CD4-positive, CD25-positive, alpha-beta regulatory T cell (primary cell): ENCODE measurements at regions not wholly inside any gene's neighbourhood (a gene's known extent, or its start where the extent isn't known, plus 50 kb on each side); places are given as distances from the start of the nearest gene placed in this dataset.
"Not testable (repeated sequence)": the region's sequence is repeated elsewhere in the genome, so short reads cannot be mapped to it uniquely, and the experiment has no call there.

Source experiments
- ATAC-seq, 2 donors: fragments of 150-1000 bp; cut with Tn5 transposase; one replicate each; pipeline ENCODE4 v1.10.0; 2021; ENCODE audit warnings: low read depth in 2 of 2, moderate number of reproducible peaks in 2 of 2, moderate library complexity in 1 of 2
- DNase-seq, 3 donors: peaks; one replicate each; pipeline versions ENCODE4 v3.0.0 to v3.0.0-alpha.2; 2012 to 2022; ENCODE audit warnings: mixed read lengths in 1 of 3
- H3K27ac ChIP-seq: one replicate; pipeline ENCODE4 v1.7.0; 2013; ENCODE audit warnings: mild to moderate bottlenecking, low read length; ENCODE audit not compliant: insufficient read depth, poor library complexity, severe bottlenecking
- H3K27me3 ChIP-seq: one replicate; pipeline ENCODE4 v1.7.0; 2013; ENCODE audit warnings: low read length; ENCODE audit not compliant: control insufficient read depth, insufficient read depth
- H3K36me3 ChIP-seq: one replicate; pipeline ENCODE4 v1.7.0; 2013; ENCODE audit warnings: mild to moderate bottlenecking, low read length, moderate library complexity; ENCODE audit not compliant: control insufficient read depth, insufficient read depth
- H3K4me1 ChIP-seq: 2 replicates; pipeline ENCODE4 v1.7.0; 2013; ENCODE audit warnings: mild to moderate bottlenecking, low read length; ENCODE audit not compliant: insufficient read depth, control insufficient read depth, poor library complexity, severe bottlenecking
- H3K4me3 ChIP-seq: one replicate; pipeline ENCODE4 v1.7.0; 2013; ENCODE audit warnings: low read depth, mild to moderate bottlenecking, low read length, moderate library complexity
- H3K9me3 ChIP-seq, 2 experiments: 1 replicate in 1 of 2; 2 replicates in 1 of 2; pipeline ENCODE4 v1.7.0; 2013; ENCODE audit warnings: low read length in 2 of 2, mild to moderate bottlenecking in 1 of 2, moderate library complexity in 1 of 2; ENCODE audit not compliant: control insufficient read depth in 2 of 2
- H3K27ac Mint-ChIP-seq, 3 donors: one replicate each; pipeline ENCODE4 v1.8.0; 2020 to 2022; ENCODE audit warnings: mild to moderate bottlenecking in 3 of 3, mixed read lengths in 3 of 3, moderate library complexity in 2 of 3
- H3K27me3 Mint-ChIP-seq: one replicate; pipeline ENCODE4 v1.8.0; 2022; ENCODE audit warnings: mild to moderate bottlenecking, mixed read lengths
- H3K36me3 Mint-ChIP-seq: one replicate; pipeline ENCODE4 v1.8.0; 2020; ENCODE audit warnings: mixed read lengths
- H3K4me1 Mint-ChIP-seq, 4 donors: one replicate each; pipeline ENCODE4 v1.8.0; 2020 to 2022; ENCODE audit warnings: mixed read lengths in 4 of 4, mild to moderate bottlenecking in 1 of 4
- H3K4me3 Mint-ChIP-seq, 4 donors: one replicate each; pipeline ENCODE4 v1.8.0; 2020 to 2022; ENCODE audit warnings: mild to moderate bottlenecking in 4 of 4, mixed read lengths in 4 of 4, moderate library complexity in 3 of 4
- H3K9me3 Mint-ChIP-seq, 7 donors: one replicate each; pipeline ENCODE4 v1.8.0; 2020 to 2022; ENCODE audit warnings: mixed read lengths in 7 of 7, mild to moderate bottlenecking in 3 of 7, moderate library complexity in 2 of 7

DNA sequence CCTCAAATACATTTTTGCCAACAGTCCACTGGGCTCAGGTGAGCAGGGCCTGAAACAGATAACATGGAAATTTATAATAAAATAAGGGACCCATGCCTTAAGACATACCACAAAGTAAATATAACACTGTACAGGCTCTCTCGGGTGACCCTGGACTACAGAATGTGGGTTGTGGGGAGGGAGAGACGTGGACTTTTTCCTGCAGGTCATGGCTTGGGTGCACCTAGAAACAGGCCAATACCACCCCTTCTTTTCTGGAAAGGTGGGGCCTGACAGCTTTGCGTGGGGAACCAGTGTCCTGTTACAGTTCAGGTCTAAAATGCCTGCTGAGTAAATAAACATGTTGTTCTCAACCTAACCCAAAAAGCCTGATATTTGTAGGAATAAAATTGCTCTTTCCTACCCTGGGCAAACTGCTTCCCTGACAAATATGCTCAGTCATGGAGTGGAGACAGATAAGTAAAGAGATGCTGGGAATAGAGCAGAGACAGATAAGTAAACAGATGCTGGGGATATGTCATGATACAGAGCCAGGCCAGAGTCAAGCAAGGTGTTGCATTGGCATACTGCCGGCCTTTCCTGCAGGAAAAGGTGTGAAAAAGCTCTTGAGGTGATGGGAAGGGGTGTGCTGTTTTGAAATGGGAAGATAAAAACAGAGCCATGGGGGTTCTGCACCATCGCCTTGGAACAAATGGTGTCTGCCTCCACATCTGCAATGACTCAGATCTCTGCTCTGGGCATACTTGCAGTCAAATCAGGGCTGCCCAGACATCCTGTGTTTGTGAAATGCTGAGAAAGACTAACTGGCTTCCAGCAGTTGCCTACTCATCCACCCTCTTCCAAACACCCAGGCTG is 535.6 kb downstream of the KCNJ18 start:
- not testable (repeated sequence) for DNase-seq, H3K36me3 ChIP-seq, H3K27ac ChIP-seq, H3K4me1 ChIP-seq, ATAC-seq, H3K36me3 Mint-ChIP-seq, H3K4me1 Mint-ChIP-seq, H3K9me3 ChIP-seq, H3K27me3 ChIP-seq, H3K27me3 Mint-ChIP-seq, H3K27ac Mint-ChIP-seq, H3K4me3 Mint-ChIP-seq, H3K4me3 ChIP-seq
- peaks cover 0 to 25% (median 8%) of the 10 kb centered on the region in 7 donors for H3K9me3 Mint-ChIP-seq

DNA sequence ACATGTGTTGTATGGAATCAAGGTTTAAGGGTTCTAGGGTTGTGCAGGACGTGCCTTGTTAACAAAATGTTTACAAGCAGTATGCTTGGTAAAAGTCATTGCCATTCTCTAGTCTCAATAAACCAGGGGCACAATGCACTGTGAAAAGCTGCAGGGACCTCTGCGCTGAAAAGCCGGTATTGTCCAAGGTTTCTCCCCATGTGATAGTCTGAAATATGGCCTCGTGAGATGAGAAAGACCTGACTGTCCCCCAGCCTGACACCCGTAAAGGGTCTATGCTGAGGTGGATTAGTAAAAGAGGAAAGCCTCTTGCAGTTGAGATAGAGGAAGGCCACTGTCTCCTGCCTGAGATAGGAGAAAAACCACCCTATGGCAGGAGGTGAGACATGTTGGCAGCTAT is 537.5 kb downstream of the KCNJ18 start:
- H3K4me1 Mint-ChIP-seq, H3K27me3 ChIP-seq, H3K27ac Mint-ChIP-seq, H3K4me3 ChIP-seq, ATAC-seq, H3K27ac ChIP-seq, H3K36me3 ChIP-seq, H3K36me3 Mint-ChIP-seq, H3K4me1 ChIP-seq, H3K4me3 Mint-ChIP-seq, H3K27me3 Mint-ChIP-seq, DNase-seq: not testable (repeated sequence)
- peaks cover 0 to 11% of the 10 kb centered on the region in 2 experiments for H3K9me3 ChIP-seq
- peaks cover 0 to 25% (median 9%) of the 10 kb centered on the region in 7 donors for H3K9me3 Mint-ChIP-seq

DNA sequence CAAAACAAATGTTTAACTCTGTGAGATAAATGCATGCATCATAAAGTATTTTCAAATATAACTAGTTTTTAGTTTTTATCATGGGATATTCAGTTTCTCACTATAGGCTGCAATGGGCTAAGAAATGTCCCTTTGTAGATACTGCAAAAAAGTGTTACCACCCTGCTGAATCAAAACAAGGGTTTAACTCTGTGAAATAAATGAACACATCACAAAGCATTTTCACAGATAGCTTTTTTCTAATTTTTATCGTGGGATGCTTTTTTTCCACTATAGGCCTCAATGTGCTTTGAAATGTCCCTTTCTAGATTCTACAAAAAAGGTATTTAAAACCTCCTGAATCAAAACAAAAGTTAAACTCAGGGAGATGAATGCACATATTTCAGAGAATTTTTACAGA is 541.1 kb downstream of the KCNJ18 start:
- H3K4me3 ChIP-seq, result no peak overlapping the region
- no peaks in the 10 kb centered on the region for H3K36me3 ChIP-seq
- Mint-ChIP-seq H3K4me3 (no peak overlapping the region), H3K36me3 (no peaks in the 10 kb centered on the region), H3K9me3 (peaks cover 0 to 20% (median 8%) of the 10 kb centered on the region in 7 donors), H3K27ac (no peak overlapping the region), H3K27me3 (no peaks in the 10 kb centered on the region), H3K4me1 (no peaks in the 10 kb centered on the region)
- H3K27ac ChIP-seq, result no peak overlapping the region
- DNase-seq (no peak), ATAC-seq (no peak)
- H3K27me3 ChIP-seq, result no peaks in the 10 kb centered on the region
- H3K9me3 ChIP-seq, result peaks cover 0 to 11% of the 10 kb centered on the region in 2 experiments
- H3K4me1 ChIP-seq, result no peaks in the 10 kb centered on the region

DNA sequence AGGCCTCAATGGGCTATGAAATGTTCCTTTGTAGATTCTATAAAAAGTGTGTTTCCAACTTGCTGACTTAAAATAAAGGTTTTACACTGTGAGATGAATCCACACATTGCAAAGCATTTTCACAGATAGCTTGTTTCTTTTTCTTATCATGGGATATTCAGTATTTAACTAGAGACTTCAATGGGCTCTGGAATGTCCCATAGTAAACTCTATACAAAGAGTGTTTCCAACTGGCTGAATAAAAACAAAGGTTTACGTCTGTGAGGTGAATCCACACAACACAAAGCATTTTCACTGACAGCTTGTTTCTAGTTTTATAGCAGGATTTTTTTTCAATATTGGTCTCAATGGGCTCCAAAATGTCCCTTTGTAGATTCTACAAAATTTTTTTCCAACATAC is 550.1 kb downstream of the KCNJ18 start:
- Histone ChIP-seq H3K36me3 (no peaks in the 10 kb centered on the region), H3K27me3 (no peaks in the 10 kb centered on the region), H3K4me3 (no peak overlapping the region), H3K4me1 (no peaks in the 10 kb centered on the region), H3K27ac (no peak overlapping the region), H3K9me3 (no peaks in the 10 kb centered on the region)
- Mint-ChIP-seq H3K9me3 (peaks cover 0 to 9% (median 1%) of the 10 kb centered on the region in 7 donors), H3K27ac (no peak overlapping the region), H3K36me3 (no peaks in the 10 kb centered on the region), H3K27me3 (no peaks in the 10 kb centered on the region), H3K4me1 (no peaks in the 10 kb centered on the region), H3K4me3 (no peak overlapping the region)
- DNase-seq, result no peak
- no peak for ATAC-seq

DNA sequence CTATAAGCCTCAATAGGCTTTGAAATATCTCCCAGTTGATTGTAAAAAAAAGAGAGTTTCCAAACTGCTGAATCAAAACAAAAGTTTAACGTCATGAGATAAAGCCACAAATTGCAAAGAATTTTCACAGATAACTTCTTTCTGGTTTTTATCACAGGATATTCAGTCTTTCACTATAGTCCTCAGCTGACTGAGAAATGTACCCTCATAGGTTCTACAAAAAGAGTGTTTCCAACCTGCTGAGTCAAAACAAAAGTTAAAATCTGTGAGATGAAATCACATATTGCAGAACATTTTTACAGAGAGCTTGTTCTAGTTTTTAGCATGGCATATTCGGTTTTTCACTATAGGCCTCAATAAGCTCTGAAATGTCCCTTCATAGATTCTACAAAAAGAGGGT is 559.2 kb downstream of the KCNJ18 start:
- Histone ChIP-seq H3K36me3 (no peaks in the 10 kb centered on the region), H3K27me3 (no peaks in the 10 kb centered on the region), H3K4me1 (no peaks in the 10 kb centered on the region), H3K9me3 (peaks cover 4 to 12% of the 10 kb centered on the region in 2 experiments), H3K27ac (no peak overlapping the region), H3K4me3 (no peak overlapping the region)
- peaks cover 0 to 15% (median 3%) of the 10 kb centered on the region in 7 donors for H3K9me3 Mint-ChIP-seq
- no peak overlapping the region for H3K4me3 Mint-ChIP-seq
- H3K27ac Mint-ChIP-seq, result no peak overlapping the region
- H3K27me3 Mint-ChIP-seq, result no peaks in the 10 kb centered on the region
- H3K36me3 Mint-ChIP-seq, result no peaks in the 10 kb centered on the region
- ATAC-seq (no peak), DNase-seq (no peak)
- H3K4me1 Mint-ChIP-seq, result no peaks in the 10 kb centered on the region

DNA sequence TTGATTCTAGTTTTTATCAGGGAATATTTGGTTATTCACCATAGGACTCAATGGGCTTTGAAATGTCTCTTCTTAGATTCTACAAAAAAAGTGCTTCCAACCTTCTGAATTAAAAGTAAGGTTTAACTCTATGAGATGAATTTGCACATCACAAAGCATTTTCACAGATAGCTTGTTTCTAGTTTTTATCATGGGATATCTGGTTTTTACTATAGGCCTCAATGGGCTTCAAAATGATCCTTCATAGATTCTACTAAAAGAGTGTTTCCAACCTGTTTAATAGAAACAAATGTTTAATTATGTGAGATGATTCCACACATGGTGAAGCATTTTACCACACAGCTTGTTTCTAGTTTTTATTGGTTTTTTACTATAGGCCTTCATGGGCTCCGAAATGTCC is 560.7 kb downstream of the KCNJ18 start:
- no peak overlapping the region for H3K27ac Mint-ChIP-seq
- H3K4me3 ChIP-seq, result no peak overlapping the region
- peaks cover 0 to 14% (median 3%) of the 10 kb centered on the region in 7 donors for H3K9me3 Mint-ChIP-seq
- no peaks in the 10 kb centered on the region for H3K36me3 ChIP-seq
- peaks cover 7 to 12% of the 10 kb centered on the region in 2 experiments for H3K9me3 ChIP-seq
- no peaks in the 10 kb centered on the region for H3K36me3 Mint-ChIP-seq
- H3K4me3 Mint-ChIP-seq, result no peak overlapping the region
- H3K27me3 Mint-ChIP-seq, result no peaks in the 10 kb centered on the region
- DNase-seq (no peak), ATAC-seq (no peak)
- H3K27me3 ChIP-seq, result no peaks in the 10 kb centered on the region
- H3K4me1 ChIP-seq, result no peaks in the 10 kb centered on the region
- H3K27ac ChIP-seq, result no peak overlapping the region
- H3K4me1 Mint-ChIP-seq, result no peaks in the 10 kb centered on the region

DNA sequence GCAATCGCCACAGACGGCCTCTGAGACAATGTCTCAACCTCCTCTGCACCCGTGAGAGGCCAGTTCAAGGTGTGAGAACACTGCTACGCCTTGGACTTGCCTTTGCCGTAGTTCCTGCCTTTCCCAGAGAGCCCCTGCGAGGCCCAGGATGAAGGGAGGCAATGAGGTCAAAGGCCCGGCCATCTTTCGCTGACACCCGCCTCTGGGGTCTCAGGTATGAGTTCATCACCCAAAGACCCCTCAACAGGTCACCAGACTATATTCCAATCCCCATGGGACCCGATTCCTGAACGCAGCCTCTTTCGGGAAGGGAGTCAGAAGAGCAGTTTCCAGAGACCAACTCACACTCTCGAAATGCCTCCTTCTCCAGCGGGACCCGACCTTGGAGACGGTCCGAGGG is 573.5 kb downstream of the KCNJ18 start:
- H3K4me1 Mint-ChIP-seq, result no peaks in the 10 kb centered on the region
- no peak for DNase-seq
- H3K36me3 Mint-ChIP-seq, result no peaks in the 10 kb centered on the region
- H3K27me3 Mint-ChIP-seq, result no peaks in the 10 kb centered on the region
- H3K27ac Mint-ChIP-seq, result no peak overlapping the region
- ATAC-seq, result no peak
- H3K36me3 ChIP-seq, result no peaks in the 10 kb centered on the region
- no peaks in the 10 kb centered on the region for H3K27me3 ChIP-seq
- peaks cover 0 to 21% (median 2%) of the 10 kb centered on the region in 7 donors for H3K9me3 Mint-ChIP-seq
- H3K4me3 Mint-ChIP-seq, result no peak overlapping the region
- H3K27ac ChIP-seq, result no peak overlapping the region
- H3K9me3 ChIP-seq, result peaks cover 2 to 25% of the 10 kb centered on the region in 2 experiments
- no peaks in the 10 kb centered on the region for H3K4me1 ChIP-seq
- H3K4me3 ChIP-seq, result no peak overlapping the region

DNA sequence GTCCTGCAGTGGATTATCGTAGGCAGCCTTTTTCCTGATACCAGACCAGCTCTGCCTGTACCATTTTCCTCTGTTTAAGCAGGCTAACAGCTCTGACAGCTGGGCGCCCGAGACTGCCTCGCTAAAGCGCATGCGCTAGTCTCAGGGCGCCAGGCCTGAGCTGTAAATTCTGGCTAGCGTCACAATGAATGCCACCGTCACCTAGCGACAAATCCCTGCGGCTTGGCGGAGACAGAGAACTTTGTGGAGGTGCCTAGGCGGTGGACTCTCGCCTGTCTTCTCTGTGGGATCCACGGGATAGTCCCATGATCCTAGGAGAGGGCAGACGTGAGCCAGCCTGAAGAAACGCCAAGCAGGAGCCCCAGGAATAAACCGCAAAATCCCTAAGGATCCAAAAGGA is 573.9 kb downstream of the KCNJ18 start:
- Histone ChIP-seq H3K9me3 (peaks cover 2 to 25% of the 10 kb centered on the region in 2 experiments), H3K36me3 (no peaks in the 10 kb centered on the region), H3K4me3 (no peak overlapping the region), H3K27me3 (no peaks in the 10 kb centered on the region), H3K4me1 (no peaks in the 10 kb centered on the region), H3K27ac (no peak overlapping the region)
- Mint-ChIP-seq H3K36me3 (no peaks in the 10 kb centered on the region), H3K27ac (no peak overlapping the region), H3K4me3 (no peak overlapping the region), H3K27me3 (no peaks in the 10 kb centered on the region), H3K9me3 (peaks cover 0 to 18% (median 2%) of the 10 kb centered on the region in 7 donors), H3K4me1 (no peaks in the 10 kb centered on the region)
- DNase-seq (no peak), ATAC-seq (no peak)
